ENCODE measurements at regions not wholly inside any gene's neighbourhood (a gene's known extent, or its start where the extent isn't known, plus 50 kb on each side); places are given as distances from the start of the nearest gene placed in this dataset.

DNA sequence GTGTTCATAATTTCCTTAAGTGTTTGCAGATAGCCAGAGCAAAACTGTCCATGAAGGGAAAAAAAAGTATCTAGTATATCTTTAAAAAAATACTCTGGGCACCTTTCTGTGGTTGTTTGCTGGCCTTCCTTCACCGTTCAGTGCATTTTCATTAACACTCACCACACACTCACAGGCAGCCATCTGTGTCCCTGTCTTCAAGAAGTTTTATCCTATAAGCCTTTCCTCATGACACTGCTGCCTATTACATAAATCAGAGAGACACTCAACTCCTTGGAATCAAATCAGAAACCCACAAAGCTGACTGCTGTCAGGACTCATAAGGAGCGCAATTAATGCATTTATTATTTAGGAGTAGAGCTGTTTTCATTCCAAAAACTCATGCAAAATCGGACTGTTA lies 1720.2 kb downstream of the PCDH7 start:
- Histone ChIP-seq H3K27ac (no peak overlapping the region), H3K27me3 (no peaks in the 10 kb centered on the region), H4K20me1 (ENCODE audit: low read depth) (no peaks in the 10 kb centered on the region), H3K4me1 (no peaks in the 10 kb centered on the region), H3K9me3 (ENCODE audit: low read depth) (no peaks in the 10 kb centered on the region), H3F3A (ENCODE audit: low read depth) (no peaks in the 10 kb centered on the region), H3K9ac (no peak overlapping the region), H3K79me2 (ENCODE audit: low read depth) (no peaks in the 10 kb centered on the region), H2AFZ (replicated peaks) (peak overlapping the region; percentile 65), H3K4me2 (no peak overlapping the region), H3K36me3 (no peaks in the 10 kb centered on the region), H3K4me3 (no peak overlapping the region)
- no peak overlapping the region for H3K27ac Mint-ChIP-seq
- no peak overlapping the region for H3K4me3 Mint-ChIP-seq
- TF ChIP-seq EZH2 (IDR thresholded peaks at IDR 0.05) (no peak), EZH2phosphoT487 (IDR thresholded peaks at IDR 0.05) (no peak)
- TF ChIP-seq, protein P1, sequence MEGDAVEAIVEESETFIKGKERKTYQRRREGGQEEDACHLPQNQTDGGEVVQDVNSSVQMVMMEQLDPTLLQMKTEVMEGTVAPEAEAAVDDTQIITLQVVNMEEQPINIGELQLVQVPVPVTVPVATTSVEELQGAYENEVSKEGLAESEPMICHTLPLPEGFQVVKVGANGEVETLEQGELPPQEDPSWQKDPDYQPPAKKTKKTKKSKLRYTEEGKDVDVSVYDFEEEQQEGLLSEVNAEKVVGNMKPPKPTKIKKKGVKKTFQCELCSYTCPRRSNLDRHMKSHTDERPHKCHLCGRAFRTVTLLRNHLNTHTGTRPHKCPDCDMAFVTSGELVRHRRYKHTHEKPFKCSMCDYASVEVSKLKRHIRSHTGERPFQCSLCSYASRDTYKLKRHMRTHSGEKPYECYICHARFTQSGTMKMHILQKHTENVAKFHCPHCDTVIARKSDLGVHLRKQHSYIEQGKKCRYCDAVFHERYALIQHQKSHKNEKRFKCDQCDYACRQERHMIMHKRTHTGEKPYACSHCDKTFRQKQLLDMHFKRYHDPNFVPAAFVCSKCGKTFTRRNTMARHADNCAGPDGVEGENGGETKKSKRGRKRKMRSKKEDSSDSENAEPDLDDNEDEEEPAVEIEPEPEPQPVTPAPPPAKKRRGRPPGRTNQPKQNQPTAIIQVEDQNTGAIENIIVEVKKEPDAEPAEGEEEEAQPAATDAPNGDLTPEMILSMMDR (IDR thresholded peaks at IDR 0.05), result no peak
- DNase-seq (ENCODE audit: low spot score), result no peak
- no peaks in the 10 kb centered on the region for H3K9me3 Mint-ChIP-seq
- no peaks in the 10 kb centered on the region for H3K27me3 Mint-ChIP-seq (ENCODE audit: insufficient read depth, low read depth)
- no peaks in the 10 kb centered on the region for H3K36me3 Mint-ChIP-seq
- H3K4me1 Mint-ChIP-seq, result peaks cover 2% of the 10 kb centered on the region

DNA sequence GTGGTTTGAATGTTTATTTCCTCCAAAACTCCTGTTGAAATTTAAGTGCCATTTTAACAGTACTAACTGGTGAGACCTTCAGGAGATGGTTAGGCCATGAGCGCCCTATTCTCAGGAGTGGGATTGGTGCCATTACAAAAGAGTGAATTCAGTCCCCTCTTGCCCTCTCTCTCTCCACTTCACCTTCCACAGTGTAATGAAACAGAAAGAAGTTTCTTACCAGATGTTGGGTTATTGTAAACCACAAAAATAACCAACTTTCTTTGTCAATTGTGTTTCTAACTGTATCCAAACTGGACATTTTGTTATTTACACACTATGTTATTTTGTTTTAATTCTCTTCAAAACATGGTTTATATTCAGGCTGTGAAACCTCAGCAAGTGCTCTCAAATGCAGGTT lies 1734.3 kb downstream of the PCDH7 start:
- no peak for DNase-seq (ENCODE audit: low spot score)
- H3K4me1 ChIP-seq, result no peaks in the 10 kb centered on the region
- no peaks in the 10 kb centered on the region for H3K4me1 Mint-ChIP-seq
- TF ChIP-seq, protein P1 (IDR thresholded peaks at IDR 0.05), result no peak
- TF ChIP-seq EZH2phosphoT487 (IDR thresholded peaks at IDR 0.05), result no peak
- TF ChIP-seq EZH2 (IDR thresholded peaks at IDR 0.05), result no peak
- H3K4me3 ChIP-seq, result no peak overlapping the region
- H3K27me3 Mint-ChIP-seq (ENCODE audit: insufficient read depth, low read depth), result no peaks in the 10 kb centered on the region
- H3K27me3 ChIP-seq, result no peaks in the 10 kb centered on the region
- no peak overlapping the region for H3K4me2 ChIP-seq
- H3K4me3 Mint-ChIP-seq, result no peak overlapping the region
- H3K9me3 Mint-ChIP-seq, result no peaks in the 10 kb centered on the region
- H3F3A ChIP-seq (ENCODE audit: low read depth), result no peaks in the 10 kb centered on the region
- no peaks in the 10 kb centered on the region for H3K36me3 ChIP-seq
- H2AFZ ChIP-seq (replicated peaks), result no peak overlapping the region
- no peaks in the 10 kb centered on the region for H4K20me1 ChIP-seq (ENCODE audit: low read depth)
- H3K27ac ChIP-seq, result no peak overlapping the region
- H3K9me3 ChIP-seq (ENCODE audit: low read depth), result no peaks in the 10 kb centered on the region
- H3K79me2 ChIP-seq (ENCODE audit: low read depth), result no peaks in the 10 kb centered on the region
- no peak overlapping the region for H3K27ac Mint-ChIP-seq
- no peak overlapping the region for H3K9ac ChIP-seq
- no peaks in the 10 kb centered on the region for H3K36me3 Mint-ChIP-seq

DNA sequence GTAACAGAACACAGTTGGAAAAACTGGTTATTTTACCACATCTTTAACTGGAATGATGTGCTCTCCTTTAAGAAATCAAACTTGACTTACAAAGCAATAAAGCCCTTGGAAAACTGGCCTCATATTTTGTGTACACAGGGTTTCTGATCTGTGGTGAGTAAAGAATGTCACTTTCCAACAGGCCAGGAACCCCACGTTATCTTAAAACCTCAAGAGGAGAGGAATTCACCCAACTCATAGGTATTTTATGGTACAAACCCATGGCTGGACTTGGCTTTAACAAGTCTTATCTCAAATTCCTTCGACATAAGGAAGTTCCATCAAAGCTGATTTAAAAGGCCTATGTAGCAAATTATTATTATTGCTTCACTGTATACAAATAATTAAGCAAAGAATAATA lies 1735.1 kb downstream of the PCDH7 start:
- Mint-ChIP-seq H3K27me3 (ENCODE audit: insufficient read depth, low read depth) (no peaks in the 10 kb centered on the region), H3K36me3 (no peaks in the 10 kb centered on the region), H3K27ac (no peak overlapping the region), H3K4me3 (no peak overlapping the region), H3K4me1 (no peaks in the 10 kb centered on the region), H3K9me3 (no peaks in the 10 kb centered on the region)
- H3K36me3 ChIP-seq, result no peaks in the 10 kb centered on the region
- no peak overlapping the region for H3K4me3 ChIP-seq
- H4K20me1 ChIP-seq (ENCODE audit: low read depth), result no peaks in the 10 kb centered on the region
- no peaks in the 10 kb centered on the region for H3K4me1 ChIP-seq
- no peaks in the 10 kb centered on the region for H3K27me3 ChIP-seq
- H3K79me2 ChIP-seq (ENCODE audit: low read depth), result no peaks in the 10 kb centered on the region
- no peak for TF ChIP-seq EZH2 (IDR thresholded peaks at IDR 0.05)
- TF ChIP-seq EZH2phosphoT487 (IDR thresholded peaks at IDR 0.05), result no peak
- TF ChIP-seq, protein P1 (IDR thresholded peaks at IDR 0.05), result no peak
- no peak overlapping the region for H3K27ac ChIP-seq
- no peak overlapping the region for H2AFZ ChIP-seq (replicated peaks)
- H3K9me3 ChIP-seq (ENCODE audit: low read depth), result no peaks in the 10 kb centered on the region
- H3F3A ChIP-seq (ENCODE audit: low read depth), result no peaks in the 10 kb centered on the region
- H3K4me2 ChIP-seq, result no peak overlapping the region
- H3K9ac ChIP-seq, result no peak overlapping the region
- no peak for DNase-seq (ENCODE audit: low spot score)

DNA sequence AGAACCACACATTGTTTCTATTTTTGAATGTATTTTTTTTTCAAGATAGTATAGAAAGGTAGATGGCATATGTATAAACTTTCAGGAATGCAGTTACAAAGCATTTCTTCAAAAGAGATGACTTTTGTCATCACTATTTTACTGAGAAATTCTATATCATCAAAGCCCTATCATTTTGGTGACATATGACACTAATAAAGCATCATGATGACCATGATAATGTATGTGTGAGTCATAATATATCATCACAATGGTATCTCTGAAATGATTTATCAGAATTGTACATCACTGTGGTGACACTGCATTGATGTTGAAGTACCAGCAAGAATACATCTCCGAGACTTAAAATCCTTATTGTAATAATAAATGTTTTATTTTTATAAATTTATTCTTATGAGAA lies 1740.8 kb downstream of the PCDH7 start:
- Histone ChIP-seq H2AFZ (replicated peaks) (no peak overlapping the region), H3K79me2 (ENCODE audit: low read depth) (no peaks in the 10 kb centered on the region), H3K36me3 (no peaks in the 10 kb centered on the region), H3K9ac (no peak overlapping the region), H3K4me2 (no peak overlapping the region), H4K20me1 (ENCODE audit: low read depth) (no peaks in the 10 kb centered on the region), H3K9me3 (ENCODE audit: low read depth) (no peaks in the 10 kb centered on the region), H3F3A (ENCODE audit: low read depth) (no peaks in the 10 kb centered on the region), H3K27ac (no peak overlapping the region), H3K27me3 (no peaks in the 10 kb centered on the region), H3K4me3 (no peak overlapping the region), H3K4me1 (no peaks in the 10 kb centered on the region)
- H3K4me1 Mint-ChIP-seq, result no peaks in the 10 kb centered on the region
- H3K36me3 Mint-ChIP-seq, result no peaks in the 10 kb centered on the region
- no peak overlapping the region for H3K4me3 Mint-ChIP-seq
- no peak for TF ChIP-seq EZH2phosphoT487 (IDR thresholded peaks at IDR 0.05)
- no peak for DNase-seq (ENCODE audit: low spot score)
- H3K27me3 Mint-ChIP-seq (ENCODE audit: insufficient read depth, low read depth), result no peaks in the 10 kb centered on the region
- no peak overlapping the region for H3K27ac Mint-ChIP-seq
- no peaks in the 10 kb centered on the region for H3K9me3 Mint-ChIP-seq

All from neural progenitor cell (in vitro differentiated cells).